ENCODE measurements at regions not wholly inside any gene's neighbourhood (a gene's known extent, or its start where the extent isn't known, plus 50 kb on each side); places are given as distances from the start of the nearest gene placed in this dataset.

DNA sequence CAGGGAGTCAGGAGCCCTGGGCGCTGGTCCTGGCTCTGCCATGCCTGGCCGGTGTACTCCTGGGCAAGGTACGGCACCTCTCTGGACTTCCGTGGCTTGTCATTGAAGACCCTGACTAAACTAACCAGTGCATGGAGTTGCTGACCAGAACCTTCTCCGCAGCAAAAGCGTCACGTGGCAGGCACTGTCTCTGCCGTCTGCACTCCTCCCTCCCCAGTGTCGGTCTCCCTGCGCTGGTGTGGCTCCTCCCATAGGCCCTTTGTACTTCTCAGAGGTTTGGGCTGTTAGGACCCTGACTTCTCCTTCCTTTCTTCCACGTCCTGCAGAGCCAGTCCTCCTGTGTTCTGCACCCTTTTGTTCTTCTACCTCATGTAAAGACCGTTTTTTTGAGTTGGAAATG is 100.6 kb upstream of the CREB5 start:
- no peak for DNase-seq
- H3K4me1 ChIP-seq (ENCODE audit: low read depth) = no peaks in the 10 kb centered on the region
- no peak overlapping the region for H3K4me3 ChIP-seq
- H3K36me3 ChIP-seq (ENCODE audit: low read depth) = no peaks in the 10 kb centered on the region
- no peak for ATAC-seq
- intact Hi-C loops (cut with DNase I, micrococcal nuclease) = no loop called here
- H3K9me3 ChIP-seq = no peaks in the 10 kb centered on the region
- TF ChIP-seq, protein P1, sequence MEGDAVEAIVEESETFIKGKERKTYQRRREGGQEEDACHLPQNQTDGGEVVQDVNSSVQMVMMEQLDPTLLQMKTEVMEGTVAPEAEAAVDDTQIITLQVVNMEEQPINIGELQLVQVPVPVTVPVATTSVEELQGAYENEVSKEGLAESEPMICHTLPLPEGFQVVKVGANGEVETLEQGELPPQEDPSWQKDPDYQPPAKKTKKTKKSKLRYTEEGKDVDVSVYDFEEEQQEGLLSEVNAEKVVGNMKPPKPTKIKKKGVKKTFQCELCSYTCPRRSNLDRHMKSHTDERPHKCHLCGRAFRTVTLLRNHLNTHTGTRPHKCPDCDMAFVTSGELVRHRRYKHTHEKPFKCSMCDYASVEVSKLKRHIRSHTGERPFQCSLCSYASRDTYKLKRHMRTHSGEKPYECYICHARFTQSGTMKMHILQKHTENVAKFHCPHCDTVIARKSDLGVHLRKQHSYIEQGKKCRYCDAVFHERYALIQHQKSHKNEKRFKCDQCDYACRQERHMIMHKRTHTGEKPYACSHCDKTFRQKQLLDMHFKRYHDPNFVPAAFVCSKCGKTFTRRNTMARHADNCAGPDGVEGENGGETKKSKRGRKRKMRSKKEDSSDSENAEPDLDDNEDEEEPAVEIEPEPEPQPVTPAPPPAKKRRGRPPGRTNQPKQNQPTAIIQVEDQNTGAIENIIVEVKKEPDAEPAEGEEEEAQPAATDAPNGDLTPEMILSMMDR (IDR thresholded peaks at IDR 0.05) = no peak

DNA sequence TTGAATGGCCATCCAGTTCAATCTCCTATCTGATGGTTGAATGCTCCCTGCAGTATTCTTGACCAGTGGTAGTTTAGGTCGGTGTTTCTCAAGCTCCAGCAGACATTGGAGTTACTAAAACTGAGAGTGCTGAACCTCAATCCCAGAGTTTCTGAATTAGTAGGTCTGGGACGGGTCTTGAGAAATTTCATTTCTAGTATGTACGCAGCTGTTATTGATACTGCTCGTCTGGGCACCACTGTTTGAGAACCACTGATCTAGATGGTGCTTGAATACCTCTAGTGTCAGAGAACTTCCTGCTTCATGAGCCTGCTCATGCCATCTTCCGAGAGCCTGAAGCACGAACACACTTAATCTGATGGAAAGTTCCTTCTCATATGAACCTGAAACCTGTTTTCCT is 99.4 kb upstream of the CREB5 start:
- Histone ChIP-seq H3K4me1 (ENCODE audit: low read depth) (no peaks in the 10 kb centered on the region), H3K36me3 (ENCODE audit: low read depth) (no peaks in the 10 kb centered on the region), H3K9me3 (no peaks in the 10 kb centered on the region), H3K4me3 (no peak overlapping the region)
- intact Hi-C loops (cut with DNase I, micrococcal nuclease) = no loop called here
- TF ChIP-seq, protein P1 (IDR thresholded peaks at IDR 0.05) = no peak
- DNase-seq (no peak), ATAC-seq (no peak)

DNA sequence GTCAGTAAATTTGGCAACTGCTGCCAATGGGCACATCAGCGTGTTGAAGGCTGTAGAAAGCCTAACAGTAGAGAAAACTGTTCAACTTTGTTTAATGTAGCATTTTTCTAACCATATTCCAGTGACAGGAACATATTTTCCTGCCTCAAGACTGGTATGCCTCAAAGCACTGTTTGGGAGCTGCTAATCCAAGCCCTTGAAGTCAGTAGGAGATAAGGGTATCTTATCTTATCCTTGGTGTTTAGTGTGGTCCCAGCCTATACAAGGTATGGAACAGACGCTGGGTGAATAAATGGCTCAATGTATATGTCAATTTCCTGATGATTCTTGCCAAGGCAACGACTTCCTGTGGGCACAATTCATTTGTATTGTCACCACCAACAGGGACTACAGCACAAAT is 97.5 kb upstream of the CREB5 start:
- no peaks in the 10 kb centered on the region for H3K36me3 ChIP-seq (ENCODE audit: low read depth)
- intact Hi-C loops (cut with DNase I, micrococcal nuclease) = no loop called here
- H3K9me3 ChIP-seq = no peaks in the 10 kb centered on the region
- H3K4me3 ChIP-seq = no peak overlapping the region
- ATAC-seq = no peak
- no peak for DNase-seq
- H3K4me1 ChIP-seq (ENCODE audit: low read depth) = no peaks in the 10 kb centered on the region
- TF ChIP-seq, protein P1 (IDR thresholded peaks at IDR 0.05) = no peak

DNA sequence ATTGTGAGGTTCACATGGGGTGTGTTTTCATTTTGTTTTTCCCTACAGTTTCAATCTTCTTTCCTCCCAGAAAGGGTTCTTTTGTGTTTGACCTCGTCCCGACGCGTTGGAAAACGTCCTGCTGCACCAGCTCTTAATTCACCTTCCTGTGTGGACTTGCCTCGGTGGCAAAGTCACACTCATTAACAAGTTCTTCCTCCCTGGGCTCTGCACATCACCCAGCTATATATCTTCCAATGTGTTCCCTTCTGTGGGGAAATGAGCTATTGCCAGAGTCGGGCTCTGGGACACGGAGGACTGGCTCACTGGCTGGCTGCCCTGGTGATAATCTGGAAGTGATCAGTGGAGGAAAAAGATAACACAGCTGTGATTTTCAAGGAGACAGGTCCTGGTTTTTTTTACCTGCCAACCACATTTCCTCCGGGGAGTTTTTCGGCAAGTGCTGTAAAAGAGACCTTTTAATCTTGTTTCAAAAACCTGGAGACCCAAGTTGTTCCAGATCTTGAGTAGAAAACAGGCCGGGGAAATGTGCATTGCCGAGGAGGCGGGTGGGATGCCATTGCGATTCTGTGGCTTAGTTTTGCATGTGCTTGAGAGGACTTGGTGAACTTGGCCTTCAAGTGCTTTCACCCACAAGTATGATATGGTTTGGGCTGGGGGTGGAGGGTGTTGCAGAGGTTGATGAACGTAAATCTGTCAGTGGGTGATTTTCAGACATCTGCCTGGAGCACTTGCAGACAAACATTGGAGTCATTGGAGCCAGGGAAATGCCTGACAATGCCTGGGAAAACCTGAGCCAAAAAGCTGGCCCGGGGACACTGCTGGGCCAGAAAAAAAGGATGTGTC is 96.5 kb upstream of the CREB5 start:
- H3K9me3 ChIP-seq = no peaks in the 10 kb centered on the region
- H3K36me3 ChIP-seq (ENCODE audit: low read depth) = no peaks in the 10 kb centered on the region
- intact Hi-C loops (cut with DNase I, micrococcal nuclease) = no loop called here
- DNase-seq (no peak), ATAC-seq (no peak)
- TF ChIP-seq, protein P1 (IDR thresholded peaks at IDR 0.05) = no peak
- H3K4me1 ChIP-seq (ENCODE audit: low read depth) = no peaks in the 10 kb centered on the region
- H3K4me3 ChIP-seq = no peak overlapping the region

DNA sequence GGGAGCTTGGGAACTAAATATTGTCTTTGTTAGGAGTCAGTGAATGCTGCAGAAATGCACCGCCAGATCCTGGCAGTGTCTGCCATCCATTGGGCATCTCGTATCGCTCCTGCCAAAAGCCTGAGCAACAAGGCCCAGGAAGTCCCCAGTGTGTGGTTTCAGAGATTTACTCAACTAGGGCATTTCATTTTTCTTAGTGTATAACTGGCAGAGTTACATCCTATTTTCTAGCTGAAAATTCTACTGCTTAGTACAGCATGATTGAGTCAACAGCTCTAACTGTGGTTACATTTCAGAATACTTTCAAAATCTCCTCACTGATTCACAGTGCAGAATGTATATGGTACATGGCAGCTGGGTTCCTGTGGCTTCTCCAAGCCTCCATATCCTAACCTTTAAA is 95.8 kb upstream of the CREB5 start:
- no peaks in the 10 kb centered on the region for H3K9me3 ChIP-seq
- ATAC-seq = no peak
- H3K36me3 ChIP-seq (ENCODE audit: low read depth) = no peaks in the 10 kb centered on the region
- intact Hi-C loops (cut with DNase I, micrococcal nuclease) = no loop called here
- TF ChIP-seq, protein P1 (IDR thresholded peaks at IDR 0.05) = no peak
- DNase-seq = no peak
- no peaks in the 10 kb centered on the region for H3K4me1 ChIP-seq (ENCODE audit: low read depth)
- H3K4me3 ChIP-seq = no peak overlapping the region

Measured in mucosa of descending colon (tissue), 3 donors.